Neural cell (in vitro differentiated cells): ENCODE measurements at regions not wholly inside any gene's neighbourhood (a gene's known extent, or its start where the extent isn't known, plus 50 kb on each side); places are given as distances from the start of the nearest gene placed in this dataset.

Experiments
- CTCF ChIP-seq: fragments of 450-650 bp; IDR thresholded peaks from 2 replicates; pipeline ENCODE4 v1.5.1; 2014; ENCODE audit warnings: antibody characterized with exemption, mild to moderate bottlenecking, moderate library complexity; ENCODE audit not compliant: poor library complexity, severe bottlenecking
- EP300 ChIP-seq: fragments of 450-650 bp; conservative IDR thresholded peaks from 2 replicates; pipeline ENCODE4 v1.6.1; 2014; ENCODE audit warnings: antibody characterized with exemption, mild to moderate bottlenecking, moderate library complexity; ENCODE audit not compliant: poor library complexity, severe bottlenecking
- MXI1 ChIP-seq: fragments of 450-650 bp; conservative IDR thresholded peaks from 2 replicates; pipeline ENCODE4 v1.6.1; 2014; ENCODE audit warnings: antibody characterized with exemption, mild to moderate bottlenecking; ENCODE audit not compliant: poor library complexity, severe bottlenecking
- POLR2AphosphoS5 ChIP-seq: IDR thresholded peaks from 2 replicates; pipeline ENCODE4 v1.6.1; 2012
- SMC3 ChIP-seq: fragments of 450-650 bp; conservative IDR thresholded peaks from 2 replicates; pipeline ENCODE4 v1.6.1; 2014; ENCODE audit warnings: antibody characterized with exemption, mild to moderate bottlenecking, moderate library complexity; ENCODE audit not compliant: poor library complexity
- TAF1 ChIP-seq: IDR thresholded peaks from 2 replicates; pipeline ENCODE4 v1.6.1; 2012; ENCODE audit warnings: low read depth

- TF ChIP-seq CTCF (peak; percentile 2), POLR2AphosphoS5 (no peak), TAF1 (no peak), EP300 (no peak), MXI1 (no peak), SMC3 (peak; percentile 7)
Measured at GRCh38 chr17:68760141-68760475, 158.9 kb upstream of the FAM20A start.
